ENCODE measurements at regions not wholly inside any gene's neighbourhood (a gene's known extent, or its start where the extent isn't known, plus 50 kb on each side); places are given as distances from the start of the nearest gene placed in this dataset.

DNA sequence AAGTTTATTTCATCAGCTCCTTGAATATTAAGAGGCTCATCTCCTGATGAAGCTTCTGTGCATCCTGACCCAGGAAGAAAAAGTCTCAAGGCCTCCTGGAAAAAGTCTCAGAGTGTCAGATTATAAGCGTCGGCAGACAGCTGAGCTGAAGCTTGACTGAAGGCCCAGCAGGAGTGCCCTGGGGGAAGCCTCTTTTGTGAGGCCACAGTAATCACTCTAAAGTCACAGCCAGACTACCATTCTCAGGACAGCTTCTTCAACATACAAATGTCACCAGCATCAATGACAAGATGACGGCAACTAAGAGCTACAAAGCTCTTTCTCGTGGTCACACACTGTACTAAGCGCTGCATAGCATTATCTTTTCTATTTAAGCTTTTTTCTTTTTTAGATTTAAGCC, 72.7 kb upstream of the LRRN1 start:
- H3K4me1 ChIP-seq (ENCODE audit: control insufficient read depth, insufficient read depth, low read length) = peaks cover 2% of the 10 kb centered on the region
- 66 to 69% methylated on average over 5 of the region's 5 CpGs for WGBS, 2 experiments (ENCODE audit: insufficient coverage in 1 of 2, insufficient read length in 1 of 2)
- H3K36me3 ChIP-seq (ENCODE audit: control insufficient read depth, insufficient read depth, low read length) = no peaks in the 10 kb centered on the region
- no peak for TF ChIP-seq CTCF (conservative IDR thresholded peaks at IDR 0.05)
- Mint-ChIP-seq H3K9me3 (peaks cover 4% of the 10 kb centered on the region), H3K27ac (no peak overlapping the region), H3K36me3 (ENCODE audit: low read depth) (no peaks in the 10 kb centered on the region), H3K4me1 (peaks cover 8% of the 10 kb centered on the region), H3K27me3 (ENCODE audit: insufficient read depth) (no peaks in the 10 kb centered on the region), H3K4me3 (no peak overlapping the region)
- H3K9me3 ChIP-seq (ENCODE audit: control insufficient read depth, low read length) = peaks cover 4% of the 10 kb centered on the region
- no peak overlapping the region for H3K9ac ChIP-seq (ENCODE audit: extremely low read depth, low read length, poor library complexity, severe bottlenecking)
- H3K27me3 ChIP-seq (ENCODE audit: control insufficient read depth, insufficient read depth, low read length, poor library complexity, severe bottlenecking) = no peaks in the 10 kb centered on the region
- peak overlapping the region; percentile 74 for H3K27ac ChIP-seq (ENCODE audit: low read depth, low read length)
- no peak for DNase-seq
- H3K4me3 ChIP-seq (ENCODE audit: low read length) = no peak overlapping the region

GRCh38 chr3:3714572-3714971, 84.7 kb upstream of the LRRN1 start:
- Mint-ChIP-seq H3K4me3 (no peak overlapping the region), H3K27me3 (ENCODE audit: insufficient read depth) (no peaks in the 10 kb centered on the region), H3K27ac (no peak overlapping the region), H3K36me3 (ENCODE audit: low read depth) (peaks cover 9% of the 10 kb centered on the region), H3K4me1 (peaks cover 14% of the 10 kb centered on the region), H3K9me3 (peaks cover 19% of the 10 kb centered on the region)
- no peaks in the 10 kb centered on the region for H3K36me3 ChIP-seq (ENCODE audit: control insufficient read depth, insufficient read depth, low read length)
- peaks cover 8% of the 10 kb centered on the region for H3K4me1 ChIP-seq (ENCODE audit: control insufficient read depth, insufficient read depth, low read length)
- H3K4me3 ChIP-seq (ENCODE audit: low read length) = no peak overlapping the region
- H3K27me3 ChIP-seq (ENCODE audit: control insufficient read depth, insufficient read depth, low read length, poor library complexity, severe bottlenecking) = no peaks in the 10 kb centered on the region
- H3K9ac ChIP-seq (ENCODE audit: extremely low read depth, low read length, poor library complexity, severe bottlenecking) = no peak overlapping the region
- peaks cover 35% of the 10 kb centered on the region for H3K9me3 ChIP-seq (ENCODE audit: control insufficient read depth, low read length)
- H3K27ac ChIP-seq (ENCODE audit: low read depth, low read length) = no peak overlapping the region
- no peak for TF ChIP-seq CTCF (conservative IDR thresholded peaks at IDR 0.05)
- DNase-seq = no peak

DNA sequence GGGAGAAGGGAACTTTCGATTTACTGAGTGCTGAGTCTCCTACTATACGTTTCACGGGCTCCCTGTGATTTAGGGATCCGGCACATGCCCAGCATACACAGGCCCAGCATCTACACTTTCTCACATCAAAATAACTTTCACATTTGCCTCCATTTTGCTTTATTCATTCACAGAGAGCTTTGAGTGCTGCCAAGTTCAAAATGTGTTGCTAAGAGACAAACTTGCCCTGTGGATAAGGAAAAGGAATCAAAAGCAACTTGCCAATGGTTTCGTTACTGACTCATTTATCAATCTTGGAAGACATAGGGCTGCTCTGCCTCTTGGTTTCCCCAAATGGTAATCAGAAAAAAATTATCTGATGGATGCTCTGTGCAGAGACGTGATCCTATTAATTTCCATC, 86.3 kb upstream of the LRRN1 start:
- Histone ChIP-seq H3K27ac (ENCODE audit: low read depth, low read length) (no peak overlapping the region), H3K27me3 (ENCODE audit: control insufficient read depth, insufficient read depth, low read length, poor library complexity, severe bottlenecking) (no peaks in the 10 kb centered on the region), H3K4me1 (ENCODE audit: control insufficient read depth, insufficient read depth, low read length) (peaks cover 14% of the 10 kb centered on the region), H3K4me3 (ENCODE audit: low read length) (no peak overlapping the region), H3K9me3 (ENCODE audit: control insufficient read depth, low read length) (peaks cover 21% of the 10 kb centered on the region), H3K36me3 (ENCODE audit: control insufficient read depth, insufficient read depth, low read length) (no peaks in the 10 kb centered on the region), H3K9ac (ENCODE audit: extremely low read depth, low read length, poor library complexity, severe bottlenecking) (no peak overlapping the region)
- Mint-ChIP-seq H3K27me3 (ENCODE audit: insufficient read depth) (no peaks in the 10 kb centered on the region), H3K4me1 (peaks cover 30% of the 10 kb centered on the region), H3K36me3 (ENCODE audit: low read depth) (peaks cover 1% of the 10 kb centered on the region), H3K9me3 (peaks cover 7% of the 10 kb centered on the region), H3K4me3 (no peak overlapping the region), H3K27ac (no peak overlapping the region)
- no peak for TF ChIP-seq CTCF (conservative IDR thresholded peaks at IDR 0.05)
- DNase-seq = no peak
- 85 to 94% methylated on average over 5 to 6 of the region's 6 CpGs for WGBS, 2 experiments (ENCODE audit: insufficient coverage in 1 of 2, insufficient read length in 1 of 2)
